ENCODE measurements at regions not wholly inside any gene's neighbourhood (a gene's known extent, or its start where the extent isn't known, plus 50 kb on each side); places are given as distances from the start of the nearest gene placed in this dataset.

DNA sequence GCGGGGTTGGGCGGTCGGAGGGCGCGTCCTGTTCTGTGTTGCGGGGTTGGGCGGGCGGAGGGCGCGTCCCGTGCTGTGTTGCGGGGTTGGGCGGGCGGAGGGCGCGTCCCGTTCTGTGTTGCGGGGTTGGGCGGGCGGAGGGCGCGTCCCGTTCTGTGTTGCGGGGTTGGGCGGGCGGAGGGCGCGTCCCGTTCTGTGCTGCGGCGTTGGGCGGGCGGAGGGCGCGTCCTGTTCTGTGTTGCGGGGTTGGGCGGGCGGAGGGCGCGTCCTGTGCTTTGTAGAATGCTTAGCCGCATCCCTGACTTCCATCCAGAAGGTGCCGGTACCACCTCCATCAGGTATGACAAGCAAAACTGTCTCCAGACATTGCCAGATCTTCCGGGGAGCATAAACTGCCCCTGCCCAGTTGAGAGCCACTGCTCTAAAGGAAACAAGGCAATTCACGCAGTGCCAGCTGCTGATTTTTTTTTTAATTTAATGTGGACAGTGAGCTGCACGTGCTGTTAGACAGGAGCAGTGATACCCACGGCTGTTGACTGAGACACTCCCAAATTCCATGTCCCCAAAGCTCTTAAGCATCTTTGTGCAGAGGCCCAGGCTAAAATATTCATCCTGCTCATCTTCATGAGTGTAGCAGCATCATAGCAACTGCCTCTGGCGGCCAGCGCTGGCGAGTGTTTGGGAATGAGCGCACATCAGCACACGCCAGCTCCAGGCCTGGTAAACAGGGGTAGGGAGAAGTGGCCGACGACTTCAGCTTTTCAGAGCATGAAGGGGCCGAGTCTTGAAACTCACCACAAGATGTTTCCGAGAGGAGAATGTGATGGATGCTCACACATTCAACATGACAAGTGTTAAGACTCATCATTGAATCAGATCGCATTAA is 284.4 kb upstream of the CDH4 start:
- intact Hi-C loops (cut with micrococcal nuclease), result no loop called here
- H3K56ac ChIP-seq (ENCODE audit: extremely low read depth, insufficient read depth, low read length), result no peak overlapping the region
- WGBS, 2 experiments (ENCODE audit: extremely low coverage in 2 of 2, insufficient read length in 1 of 2), result 36% methylated on average over 13 of the region's 56 CpGs; no CpG with 5 or more reads in 1 of the 2 experiments
- no peaks in the 10 kb centered on the region for H3K79me1 ChIP-seq (ENCODE audit: low read depth in 1 of 2, low read length in 2 of 2)
- H2BK5ac ChIP-seq (ENCODE audit: low read depth, low read length, poor library complexity, severe bottlenecking), result no peak overlapping the region
- no peak overlapping the region for H3K4me3 ChIP-seq (ENCODE audit: insufficient read depth, low read depth, low read length)
- no peak overlapping the region for H2BK20ac ChIP-seq (ENCODE audit: low read depth, low read length)
- no peak overlapping the region for H2AK5ac ChIP-seq (ENCODE audit: low read depth, low read length)
- H4K8ac ChIP-seq (ENCODE audit: low read depth in 2 of 2, low read length in 2 of 2), result no peak overlapping the region
- H3K4me2 ChIP-seq (ENCODE audit: low read depth, low read length), result no peak overlapping the region
- no peak overlapping the region for H4K91ac ChIP-seq (ENCODE audit: insufficient read depth, low read depth, low read length)
- no peak overlapping the region for H3K9ac ChIP-seq (ENCODE audit: low read depth, low read length)
- POLR2A ChIA-PET (ENCODE audit: unreplicated experiment), result interaction anchor here (0.5 kb wide), 1 partner anchor 16 kb away, joined by 3 read pairs; no protein-coding TSS in a partner anchor
- no peak overlapping the region for H3K14ac ChIP-seq (replicated peaks; ENCODE audit: low read depth, low read length)
- no peak overlapping the region for H3K23ac ChIP-seq (ENCODE audit: low read depth, low read length)
- no peak overlapping the region for H2AK9ac ChIP-seq (replicated peaks; ENCODE audit: low read depth, low read length, poor library complexity)
- no peaks in the 10 kb centered on the region for H3K27me3 ChIP-seq (ENCODE audit: control insufficient read depth, insufficient read depth, low read length)
- no peak overlapping the region for H3K18ac ChIP-seq (ENCODE audit: low read depth, low read length)
- H3K4ac ChIP-seq (ENCODE audit: low read depth, low read length), result no peak overlapping the region
- in situ Hi-C loops (cut with MboI; ENCODE audit: low sequenced_read_pairs), result no loop called here
- CTCF ChIA-PET, result no interaction called here
- ATAC-seq (ENCODE audit: low read depth) (no peak), DNase-seq (no peak)
- no peaks in the 10 kb centered on the region for H4K20me1 ChIP-seq (ENCODE audit: insufficient read depth, low read length)
- H2BK120ac ChIP-seq (ENCODE audit: low read depth, low read length), result no peak overlapping the region
- H3K9me1 ChIP-seq (ENCODE audit: insufficient read depth, low read length), result no peaks in the 10 kb centered on the region
- no peaks in the 10 kb centered on the region for H3K36me3 ChIP-seq (ENCODE audit: control insufficient read depth, insufficient read depth, low read length)
- H2BK15ac ChIP-seq (ENCODE audit: low read depth, low read length), result no peak overlapping the region
- H4K5ac ChIP-seq (ENCODE audit: low read depth, low read length), result no peak overlapping the region
- H3K4me1 ChIP-seq (ENCODE audit: control insufficient read depth, insufficient read depth, low read length), result no peaks in the 10 kb centered on the region
- no peak overlapping the region for H2AFZ ChIP-seq (replicated peaks; ENCODE audit: low read length, poor library complexity)
- peaks cover 23% of the 10 kb centered on the region for H3K9me3 ChIP-seq (ENCODE audit: control insufficient read depth, insufficient read depth, low read length)
- no peak overlapping the region for H3K27ac ChIP-seq (ENCODE audit: insufficient read depth, low read length)
- dilution Hi-C loops (cut with HindIII; ENCODE audit: low sequenced_read_pairs, unreplicated experiment), result no loop called here
- BruUV-seq (replicated peaks), result no TSS peak
- TF ChIP-seq MAFK (IDR thresholded peaks at IDR 0.05; ENCODE audit: low read depth, low read length) (no peak), MAZ (IDR thresholded peaks at IDR 0.05; ENCODE audit: borderline replicate concordance, low read depth, low read length) (no peak), CHD1 (IDR thresholded peaks at IDR 0.05; ENCODE audit: low read depth, low read length) (no peak), NFE2L2 (IDR thresholded peaks at IDR 0.05; ENCODE audit: low read depth, low read length) (no peak), POLR2A (IDR thresholded peaks at IDR 0.05; ENCODE audit: low read depth, low read length) (no peak), RAD21 (IDR thresholded peaks at IDR 0.05; ENCODE audit: low read length) (no peak), FOS (IDR thresholded peaks at IDR 0.05; ENCODE audit: low read depth, low read length) (no peak), RFX5 (IDR thresholded peaks at IDR 0.05; ENCODE audit: low read depth, low read length) (no peak), SMC3 (IDR thresholded peaks at IDR 0.05; ENCODE audit: low read depth, low read length) (no peak), CEBPB (IDR thresholded peaks at IDR 0.05; ENCODE audit: low read depth, low read length) (no peak), RCOR1 (IDR thresholded peaks at IDR 0.05; ENCODE audit: insufficient replicate concordance, low read length) (no peak), MXI1 (IDR thresholded peaks at IDR 0.05; ENCODE audit: borderline replicate concordance, low read depth, low read length) (no peak)
- TF ChIP-seq, protein P1, sequence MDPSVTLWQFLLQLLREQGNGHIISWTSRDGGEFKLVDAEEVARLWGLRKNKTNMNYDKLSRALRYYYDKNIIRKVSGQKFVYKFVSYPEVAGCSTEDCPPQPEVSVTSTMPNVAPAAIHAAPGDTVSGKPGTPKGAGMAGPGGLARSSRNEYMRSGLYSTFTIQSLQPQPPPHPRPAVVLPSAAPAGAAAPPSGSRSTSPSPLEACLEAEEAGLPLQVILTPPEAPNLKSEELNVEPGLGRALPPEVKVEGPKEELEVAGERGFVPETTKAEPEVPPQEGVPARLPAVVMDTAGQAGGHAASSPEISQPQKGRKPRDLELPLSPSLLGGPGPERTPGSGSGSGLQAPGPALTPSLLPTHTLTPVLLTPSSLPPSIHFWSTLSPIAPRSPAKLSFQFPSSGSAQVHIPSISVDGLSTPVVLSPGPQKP (IDR thresholded peaks at IDR 0.05; ENCODE audit: borderline replicate concordance, low read depth, low read length), result no peak
- TF ChIP-seq, protein P2, sequence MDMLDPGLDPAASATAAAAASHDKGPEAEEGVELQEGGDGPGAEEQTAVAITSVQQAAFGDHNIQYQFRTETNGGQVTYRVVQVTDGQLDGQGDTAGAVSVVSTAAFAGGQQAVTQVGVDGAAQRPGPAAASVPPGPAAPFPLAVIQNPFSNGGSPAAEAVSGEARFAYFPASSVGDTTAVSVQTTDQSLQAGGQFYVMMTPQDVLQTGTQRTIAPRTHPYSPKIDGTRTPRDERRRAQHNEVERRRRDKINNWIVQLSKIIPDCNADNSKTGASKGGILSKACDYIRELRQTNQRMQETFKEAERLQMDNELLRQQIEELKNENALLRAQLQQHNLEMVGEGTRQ (IDR thresholded peaks at IDR 0.05; ENCODE audit: low read depth, low read length), result no peak
- TF ChIP-seq, protein P3, sequence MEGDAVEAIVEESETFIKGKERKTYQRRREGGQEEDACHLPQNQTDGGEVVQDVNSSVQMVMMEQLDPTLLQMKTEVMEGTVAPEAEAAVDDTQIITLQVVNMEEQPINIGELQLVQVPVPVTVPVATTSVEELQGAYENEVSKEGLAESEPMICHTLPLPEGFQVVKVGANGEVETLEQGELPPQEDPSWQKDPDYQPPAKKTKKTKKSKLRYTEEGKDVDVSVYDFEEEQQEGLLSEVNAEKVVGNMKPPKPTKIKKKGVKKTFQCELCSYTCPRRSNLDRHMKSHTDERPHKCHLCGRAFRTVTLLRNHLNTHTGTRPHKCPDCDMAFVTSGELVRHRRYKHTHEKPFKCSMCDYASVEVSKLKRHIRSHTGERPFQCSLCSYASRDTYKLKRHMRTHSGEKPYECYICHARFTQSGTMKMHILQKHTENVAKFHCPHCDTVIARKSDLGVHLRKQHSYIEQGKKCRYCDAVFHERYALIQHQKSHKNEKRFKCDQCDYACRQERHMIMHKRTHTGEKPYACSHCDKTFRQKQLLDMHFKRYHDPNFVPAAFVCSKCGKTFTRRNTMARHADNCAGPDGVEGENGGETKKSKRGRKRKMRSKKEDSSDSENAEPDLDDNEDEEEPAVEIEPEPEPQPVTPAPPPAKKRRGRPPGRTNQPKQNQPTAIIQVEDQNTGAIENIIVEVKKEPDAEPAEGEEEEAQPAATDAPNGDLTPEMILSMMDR (conservative IDR thresholded peaks at IDR 0.05; ENCODE audit: low read depth, low read length), result no peak
